DMS53 treated with DMSO at 0.1 percent for 48 hours (cell line): ENCODE measurements at regions not wholly inside any gene's neighbourhood (a gene's known extent, or its start where the extent isn't known, plus 50 kb on each side); places are given as distances from the start of the nearest gene placed in this dataset.
"Not testable (repeated sequence)": the region's sequence is repeated elsewhere in the genome, so short reads cannot be mapped to it uniquely, and the experiment has no call there.

Source experiments
- DNase-seq: peaks from one replicate; lab custom pipeline; 2025; ENCODE audit not compliant: unreplicated experiment; lab: John Stamatoyannopoulos, UW

DNA sequence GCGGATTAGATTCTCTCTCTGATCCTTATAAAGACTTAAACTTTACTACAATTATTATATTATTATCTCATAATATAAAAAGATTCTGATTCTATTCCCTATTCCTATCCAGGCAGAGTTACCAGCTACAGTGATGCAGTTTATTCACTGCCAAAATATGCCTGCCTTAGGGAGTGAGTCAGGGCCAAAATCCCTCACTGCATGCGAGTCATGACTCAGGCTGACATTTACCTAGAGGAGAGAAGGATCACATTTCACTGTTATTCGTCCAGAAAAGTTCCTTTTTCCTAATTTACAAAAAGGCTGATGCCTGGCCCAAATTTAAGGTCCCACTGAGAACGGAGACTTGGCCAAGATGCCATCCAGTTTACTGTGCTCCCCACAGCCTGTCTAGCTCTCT, 168.5 kb upstream of the LDB2 start:
- DNase-seq = no peak

DNA sequence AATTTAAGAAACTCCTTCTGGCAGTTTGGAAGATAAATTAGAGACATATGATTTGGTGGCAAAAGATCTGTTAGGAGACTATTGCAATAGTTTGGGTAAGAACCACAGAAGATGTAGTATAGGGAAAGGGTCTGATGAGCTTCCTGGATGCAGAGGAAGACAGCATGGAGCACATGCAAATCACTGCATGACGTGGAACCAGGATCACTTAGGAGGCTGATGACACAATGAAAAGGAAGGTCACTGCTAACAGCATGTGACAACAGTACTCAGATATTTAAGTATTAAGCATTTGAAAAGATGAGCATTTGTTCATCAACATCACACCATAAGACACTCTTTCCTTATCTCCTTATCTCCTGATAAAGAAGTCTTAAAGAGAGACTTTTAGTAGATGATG, 167.8 kb upstream of the LDB2 start:
- DNase-seq = no peak

DNA sequence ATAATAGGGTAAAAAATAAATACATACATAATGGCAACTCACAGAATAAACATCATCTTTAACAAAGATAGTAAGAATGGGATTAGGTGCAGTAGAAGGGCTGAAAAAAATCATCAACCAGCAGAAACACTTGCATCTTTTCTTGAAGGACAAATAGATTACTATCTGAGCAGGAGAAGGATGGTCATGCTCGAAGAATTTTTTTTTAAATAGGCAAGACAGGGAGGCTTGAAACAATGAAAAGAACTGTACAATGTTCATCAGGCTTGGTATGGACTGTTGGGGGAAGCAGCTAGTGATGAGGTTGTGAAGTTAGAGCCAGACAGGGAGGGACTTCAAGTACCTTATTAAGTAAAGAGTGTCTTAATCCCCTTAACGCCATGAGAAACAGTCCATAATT, 167.4 kb upstream of the LDB2 start:
- DNase-seq = no peak

DNA sequence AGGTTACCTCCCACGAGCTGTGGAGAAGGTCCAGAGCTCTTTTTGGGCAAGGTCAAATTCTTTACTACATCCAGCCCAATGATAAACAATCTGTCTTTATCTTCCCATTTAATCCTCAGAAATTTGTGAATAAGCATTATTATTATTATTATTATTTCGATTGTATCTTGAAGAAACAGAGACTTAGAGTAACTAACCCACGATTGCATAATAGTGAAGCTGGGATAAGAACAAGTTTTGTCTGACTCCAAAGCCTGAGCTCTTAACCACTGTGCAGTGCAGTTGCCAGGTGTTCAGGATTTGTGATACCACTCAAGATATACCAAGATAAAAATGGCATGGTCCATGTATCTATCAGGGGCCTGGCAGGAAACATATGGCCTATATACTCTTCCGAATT, 166.5 kb upstream of the LDB2 start:
- DNase-seq = no peak

DNA sequence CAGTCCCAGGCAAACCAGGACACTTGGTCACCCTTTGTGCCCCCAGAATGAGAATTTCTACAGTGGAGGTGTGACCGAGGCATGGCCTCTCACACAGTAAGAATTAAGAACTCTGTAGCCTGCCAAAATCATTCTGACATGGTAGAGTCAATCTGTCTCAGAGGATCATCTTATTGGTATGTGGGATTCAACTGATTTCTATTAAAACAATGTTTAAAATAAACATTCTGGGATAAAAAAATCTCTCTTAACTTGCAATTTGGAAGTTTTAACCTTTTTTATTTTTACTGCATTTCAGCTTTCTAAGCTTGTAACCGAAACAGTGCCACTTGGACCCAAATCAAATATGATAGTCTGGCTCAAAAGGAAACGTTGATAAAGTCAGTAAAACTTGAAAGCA, 165.4 kb upstream of the LDB2 start:
- DNase-seq = no peak

DNA sequence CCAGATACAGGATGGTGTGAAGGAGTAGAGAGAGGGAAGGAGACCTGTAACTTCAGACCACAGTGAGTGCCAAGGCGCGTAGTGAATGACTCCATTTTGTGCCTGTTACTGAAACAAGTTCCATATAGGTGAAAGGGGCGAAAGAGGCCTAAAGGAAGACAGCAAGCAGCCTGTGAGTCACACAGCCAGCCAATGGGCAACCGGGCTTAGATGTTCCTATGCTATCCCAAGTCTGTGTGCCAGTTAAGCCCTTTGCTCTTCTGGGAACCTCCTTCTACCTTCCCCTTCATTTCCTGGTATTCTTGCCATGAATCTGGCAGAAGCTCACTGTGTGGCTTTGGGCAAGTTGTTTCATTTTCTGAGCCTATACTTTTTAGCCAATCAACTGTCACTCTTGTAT, 161.8 kb upstream of the LDB2 start:
- no peak for DNase-seq

DNA sequence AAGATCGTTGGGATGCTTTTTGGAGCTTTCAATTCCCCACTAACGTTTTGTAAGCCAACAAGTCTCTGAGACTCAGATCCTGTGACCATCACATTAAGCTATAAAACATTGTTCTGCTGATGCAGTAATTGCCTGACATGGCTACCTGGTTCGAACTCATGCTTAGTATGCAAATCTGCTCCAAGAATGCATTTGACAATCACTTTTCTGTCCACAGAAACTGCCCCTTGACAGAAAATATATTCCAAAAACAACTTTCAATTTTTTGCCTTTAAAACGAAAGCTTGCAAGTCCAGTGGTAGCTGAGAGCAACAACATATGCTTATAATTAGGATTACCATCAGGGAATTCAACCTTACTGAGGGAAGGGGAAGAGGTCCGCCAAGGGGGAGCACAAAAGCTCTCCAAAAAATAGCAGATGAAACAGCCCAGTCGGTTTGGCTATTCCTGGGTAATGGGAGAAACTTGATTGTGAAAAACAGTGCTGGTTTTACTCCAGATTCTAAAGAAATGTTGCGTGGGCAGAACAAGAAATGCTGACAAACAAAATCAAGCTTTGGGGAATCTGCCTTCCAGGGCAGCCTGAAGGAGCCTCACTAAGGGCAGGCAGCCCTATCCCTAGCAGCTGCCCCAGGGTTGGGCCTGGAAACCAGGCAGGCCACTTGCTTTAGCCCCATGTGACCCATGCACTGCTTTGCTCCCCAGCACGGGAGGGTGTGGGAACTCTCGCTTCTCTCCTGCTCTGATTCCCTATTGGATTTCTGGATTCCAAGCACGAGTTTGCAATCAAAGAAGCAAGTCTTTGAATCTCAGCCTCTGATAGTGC, 160.7 kb upstream of the LDB2 start:
- DNase-seq = no peak

DNA sequence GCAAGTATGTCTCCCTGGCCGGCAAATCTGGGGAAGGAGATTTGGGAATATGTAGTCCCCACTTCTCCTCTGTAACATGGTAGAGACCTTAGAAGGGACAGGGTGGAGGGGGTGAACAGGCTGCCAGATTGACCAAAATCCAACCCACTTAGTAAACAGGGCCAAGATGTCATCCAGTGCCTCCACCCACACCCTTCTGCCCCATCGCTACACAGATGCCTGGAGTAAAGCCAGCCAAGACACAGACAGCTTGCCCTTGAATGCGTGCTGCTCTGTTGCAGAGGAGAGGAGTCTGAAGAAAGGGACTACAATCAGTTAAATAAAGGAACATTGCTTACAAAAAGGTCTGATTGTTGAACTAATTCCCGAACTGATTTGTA, 160.1 kb upstream of the LDB2 start:
- DNase-seq = no peak

DNA sequence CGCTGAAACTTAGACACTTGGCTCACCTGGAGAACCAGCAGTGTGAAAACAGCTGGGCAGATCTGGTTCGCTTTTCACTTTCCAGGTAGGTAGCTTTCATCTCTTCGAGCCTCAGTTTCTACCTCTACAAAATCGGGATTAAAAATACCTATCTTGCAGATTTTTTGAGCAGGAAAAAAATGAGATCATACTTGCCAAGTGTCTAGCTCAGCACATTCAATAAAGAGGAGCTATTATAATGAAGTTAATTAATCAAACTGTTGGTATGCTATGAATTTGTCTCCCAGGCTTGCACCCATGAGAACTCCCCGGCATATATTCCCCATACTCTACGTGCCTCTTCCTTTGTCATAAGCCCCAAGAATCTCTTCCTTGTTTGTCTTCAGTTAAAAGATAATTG, 158.6 kb upstream of the LDB2 start:
- no peak for DNase-seq

DNA sequence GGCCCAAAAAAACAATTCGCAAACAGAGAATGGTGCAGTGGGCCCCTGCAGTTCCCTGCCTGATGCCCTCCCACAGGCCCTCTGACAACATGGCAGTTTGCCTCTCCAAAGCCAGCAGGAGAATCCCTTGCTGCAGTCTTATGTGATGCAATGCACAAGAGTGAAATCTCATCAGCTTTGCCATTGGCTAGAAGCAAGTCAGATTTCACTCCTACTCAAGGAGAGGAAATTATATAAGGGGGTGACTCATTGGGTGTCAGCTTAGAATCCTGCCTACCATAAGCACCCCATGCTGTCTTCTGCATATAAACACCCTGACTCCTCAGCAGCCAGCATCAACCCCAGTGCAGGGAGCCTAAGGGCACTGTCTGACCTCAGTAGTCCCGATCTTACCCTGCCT, 157.3 kb upstream of the LDB2 start:
- DNase-seq = no peak

DNA sequence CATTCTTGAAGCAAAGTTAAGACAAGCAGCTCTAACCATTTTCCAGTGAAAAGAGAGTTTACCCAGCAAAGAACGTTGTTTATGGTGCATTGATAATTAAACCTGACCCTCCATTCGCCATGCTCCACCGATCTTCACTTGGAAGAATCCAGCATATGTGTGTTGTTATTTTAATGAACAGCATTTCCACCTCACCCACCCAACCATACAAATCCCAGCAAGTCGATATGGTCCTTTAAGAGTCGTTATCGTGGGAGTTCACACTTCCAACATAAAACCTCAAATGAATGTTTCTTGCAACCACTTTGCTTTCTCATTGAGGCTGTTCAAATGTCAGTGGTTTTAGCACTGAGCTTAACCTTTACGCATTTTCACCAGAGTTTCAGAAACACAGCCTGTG, 147.4 kb upstream of the LDB2 start:
- DNase-seq = no peak

DNA sequence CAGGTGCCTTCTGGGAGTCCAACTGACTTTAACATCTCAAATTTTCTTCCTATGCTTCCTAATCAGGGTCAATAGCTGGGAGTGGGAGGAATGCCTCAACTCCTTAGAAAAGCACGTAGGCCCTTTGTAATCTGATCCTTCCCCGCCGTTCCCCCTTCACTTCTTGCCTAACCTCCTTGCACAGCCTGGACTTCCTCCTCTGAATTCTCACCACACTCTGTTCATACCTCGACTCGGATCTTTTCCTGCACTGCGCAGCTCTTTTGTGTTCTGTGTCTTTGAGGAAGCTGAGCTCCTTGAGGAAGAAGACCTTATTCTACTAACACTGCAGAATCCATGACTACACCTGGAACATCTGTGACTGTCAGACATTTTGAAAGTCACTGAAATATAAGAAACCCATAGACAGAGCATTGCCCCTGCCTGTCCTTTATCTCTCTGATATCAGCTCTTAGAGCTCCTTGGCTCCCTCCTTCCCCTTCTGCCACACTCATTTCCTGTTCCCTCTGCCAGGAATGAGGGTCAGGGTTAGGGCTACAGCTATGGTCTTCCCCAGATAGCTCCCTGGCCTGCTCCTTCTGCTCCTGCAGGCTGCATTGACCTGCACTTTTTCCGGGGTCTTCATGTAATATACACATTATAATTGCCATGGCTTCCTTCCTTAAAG, 140.2 kb upstream of the LDB2 start:
- DNase-seq = no peak

DNA sequence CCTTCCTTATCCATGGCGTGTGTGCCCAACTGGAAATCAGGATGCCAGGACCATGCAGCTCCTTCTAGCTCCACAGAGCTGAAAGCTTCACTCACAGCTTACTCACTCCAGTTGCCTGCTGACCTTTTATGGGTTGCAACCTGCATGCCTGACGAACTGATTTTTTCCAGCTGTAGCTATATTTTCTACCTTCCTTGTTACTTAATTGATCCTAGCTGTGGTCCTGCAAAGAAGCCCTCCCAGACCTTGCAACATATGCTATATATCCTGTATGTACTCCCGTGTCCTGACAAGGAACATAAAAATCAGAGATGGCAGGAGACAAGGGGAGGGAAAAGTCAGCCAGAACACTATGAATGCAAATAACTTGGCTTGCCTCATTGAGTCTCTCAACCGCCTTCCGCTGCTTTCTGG, 135.3 kb upstream of the LDB2 start:
- DNase-seq = no peak

DNA sequence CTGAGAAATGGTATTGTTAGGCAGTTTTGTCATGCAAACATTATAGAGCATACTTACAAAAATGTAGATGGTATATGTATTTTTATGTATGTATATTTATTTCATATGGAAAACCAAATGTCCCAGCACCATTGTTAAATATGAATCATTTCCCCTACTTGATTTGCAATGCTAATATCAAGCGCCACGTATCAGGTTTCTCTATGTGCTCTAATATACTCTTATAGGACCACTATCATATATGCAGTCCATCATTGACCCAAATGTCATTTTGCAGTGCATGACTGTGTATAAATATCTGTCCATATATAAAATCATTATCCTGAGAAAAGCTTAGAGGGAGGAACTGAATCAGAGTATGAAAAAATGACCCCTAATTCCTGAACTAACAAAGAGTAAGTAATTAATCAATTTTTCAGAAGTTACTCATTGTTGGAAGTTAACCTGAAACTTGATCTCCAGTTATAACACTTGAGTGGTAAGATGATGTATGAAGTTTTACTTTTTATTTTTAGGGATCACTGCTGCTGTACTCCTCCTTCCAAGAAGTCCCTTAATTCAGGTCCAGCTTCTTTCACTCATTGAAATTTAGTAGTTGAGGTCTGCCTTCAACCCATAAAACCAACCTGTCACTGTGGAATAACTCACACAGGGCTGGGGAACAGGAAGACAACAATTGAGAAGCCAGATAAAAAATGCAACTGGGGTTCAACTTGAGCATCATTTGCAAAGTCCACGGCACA, 134.8 kb upstream of the LDB2 start:
- no peak for DNase-seq

DNA sequence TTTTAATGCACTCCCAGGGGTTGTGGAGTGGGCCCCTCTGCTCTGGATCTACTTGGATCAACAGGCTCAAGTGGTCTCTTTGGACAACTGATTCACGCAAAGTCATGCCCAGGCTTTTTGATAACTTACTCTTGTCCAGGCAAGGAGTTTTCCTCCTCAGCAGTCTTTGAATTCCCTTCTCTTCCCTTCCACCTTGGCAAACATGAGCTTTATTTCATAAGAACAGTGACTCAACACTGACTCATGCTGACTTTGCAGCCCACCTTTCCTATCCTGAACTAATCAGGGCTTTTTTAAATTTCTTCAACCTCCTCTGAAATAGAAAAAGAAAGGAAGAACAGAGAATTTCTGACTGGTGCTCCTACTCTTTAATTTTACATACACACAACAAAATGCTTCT, 132.1 kb upstream of the LDB2 start:
- no peak for DNase-seq

DNA sequence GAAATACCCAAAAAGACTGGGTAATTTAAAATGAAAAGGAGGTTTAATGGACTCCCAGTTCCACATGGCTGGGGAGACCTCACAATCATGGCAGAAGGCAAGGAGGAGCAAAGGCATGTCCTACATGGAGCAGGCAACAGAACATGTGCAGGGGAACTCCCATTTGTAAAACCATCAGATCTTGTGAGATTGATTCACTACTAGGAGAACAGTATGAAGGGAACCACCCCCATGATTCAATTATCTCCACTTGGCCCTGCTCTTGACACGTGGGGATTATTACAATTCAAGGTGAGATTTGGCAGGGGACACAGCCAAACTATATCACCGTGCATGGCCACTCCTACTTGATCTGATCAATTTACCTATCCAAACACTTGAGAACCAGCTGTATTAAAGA, 131.5 kb upstream of the LDB2 start:
- no peak for DNase-seq

DNA sequence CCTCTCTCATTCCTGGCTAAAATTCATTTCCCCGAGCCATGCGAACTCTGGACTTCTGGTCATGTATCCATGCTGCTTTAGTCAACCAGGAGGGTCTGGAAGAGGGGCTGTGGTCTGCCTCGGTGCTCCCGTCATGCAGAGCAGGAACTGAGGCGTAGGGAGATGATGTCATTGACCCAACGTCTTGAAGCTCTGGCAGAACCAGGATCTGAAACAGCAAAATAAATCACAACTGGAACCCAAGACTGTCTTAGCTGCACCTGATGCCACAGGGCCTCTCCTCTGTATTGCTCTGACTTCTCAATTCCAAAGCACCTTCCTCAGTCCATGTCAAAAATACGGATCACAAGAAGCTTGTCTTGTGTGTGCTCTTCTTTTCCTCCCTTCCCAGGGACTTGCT, 131.0 kb upstream of the LDB2 start:
- DNase-seq = no peak

DNA sequence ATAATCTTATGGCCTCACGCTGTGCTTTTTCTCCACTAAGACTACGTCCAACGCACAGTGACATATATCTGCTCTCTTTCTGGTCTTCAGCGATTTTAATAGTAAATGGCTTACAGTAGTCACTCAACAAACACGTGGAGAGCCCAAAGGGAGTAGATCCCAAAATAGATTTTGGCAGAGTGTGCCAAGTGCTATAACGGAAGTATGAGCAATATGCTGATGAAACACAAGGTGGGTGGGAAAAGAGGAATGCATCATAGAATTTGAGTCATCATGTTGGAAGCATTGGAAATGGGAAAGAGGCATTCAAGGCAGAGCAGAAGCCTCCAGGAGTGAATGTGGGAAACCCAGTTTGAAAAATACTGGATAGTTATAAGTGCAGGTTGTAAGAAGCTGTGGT, 129.1 kb upstream of the LDB2 start:
- DNase-seq = no peak

DNA sequence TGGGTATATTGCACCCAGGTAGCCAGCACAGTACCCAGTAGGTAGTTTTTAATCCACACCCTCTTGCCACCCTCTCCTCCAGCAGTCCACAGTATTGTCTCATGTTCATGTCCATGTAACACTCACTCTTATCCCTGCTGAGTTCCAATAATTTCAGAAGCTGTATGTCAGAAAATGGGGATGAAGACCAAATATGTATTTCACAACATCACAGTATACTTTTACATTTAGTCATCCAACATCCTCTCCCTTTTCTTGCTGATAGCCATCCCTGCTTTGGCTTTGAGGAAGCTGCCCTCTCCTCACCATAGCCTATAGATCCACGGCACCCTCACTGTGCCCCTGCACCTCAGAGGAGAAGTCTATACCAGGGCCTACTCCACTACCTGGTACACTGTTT, 126.0 kb upstream of the LDB2 start:
- DNase-seq = no peak

DNA sequence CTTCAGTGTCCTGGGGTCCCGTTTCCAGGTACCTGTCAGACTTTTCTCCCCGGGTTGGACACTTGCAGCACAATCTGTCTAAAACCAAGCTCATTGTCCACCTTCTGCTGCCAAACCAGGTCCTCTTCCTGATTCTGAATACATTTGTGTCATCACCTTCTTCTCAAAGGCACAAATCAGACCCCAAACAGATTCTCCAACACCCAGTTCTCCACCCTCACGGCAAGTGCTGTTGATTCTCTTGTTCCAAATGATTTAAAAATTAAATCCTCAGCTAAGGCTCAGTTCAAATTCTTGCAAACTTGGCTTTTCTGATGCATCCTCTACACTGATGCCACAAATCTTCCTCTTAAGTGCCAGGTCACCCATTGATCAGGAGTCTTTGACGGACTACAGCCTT, 122.5 kb upstream of the LDB2 start:
- no peak for DNase-seq

DNA sequence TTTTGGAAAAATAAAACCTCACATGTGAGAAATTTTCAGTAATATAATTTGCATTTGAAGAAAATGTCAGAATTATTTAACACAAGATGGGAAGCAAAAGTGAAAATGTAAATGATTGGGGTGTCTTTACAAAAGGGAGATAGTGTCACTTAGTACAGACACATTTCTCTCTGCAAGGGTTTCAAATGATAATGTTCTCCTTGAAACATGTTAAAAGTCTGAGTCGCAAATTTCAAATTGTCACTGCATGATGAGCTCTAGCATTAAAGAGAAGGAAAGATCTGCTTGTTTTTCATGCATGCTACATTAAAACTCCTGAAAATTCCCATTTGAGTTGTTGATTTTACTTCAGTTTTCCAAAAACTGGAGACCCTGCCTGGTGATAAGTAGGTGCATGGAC, 122.0 kb upstream of the LDB2 start:
- DNase-seq = no peak

DNA sequence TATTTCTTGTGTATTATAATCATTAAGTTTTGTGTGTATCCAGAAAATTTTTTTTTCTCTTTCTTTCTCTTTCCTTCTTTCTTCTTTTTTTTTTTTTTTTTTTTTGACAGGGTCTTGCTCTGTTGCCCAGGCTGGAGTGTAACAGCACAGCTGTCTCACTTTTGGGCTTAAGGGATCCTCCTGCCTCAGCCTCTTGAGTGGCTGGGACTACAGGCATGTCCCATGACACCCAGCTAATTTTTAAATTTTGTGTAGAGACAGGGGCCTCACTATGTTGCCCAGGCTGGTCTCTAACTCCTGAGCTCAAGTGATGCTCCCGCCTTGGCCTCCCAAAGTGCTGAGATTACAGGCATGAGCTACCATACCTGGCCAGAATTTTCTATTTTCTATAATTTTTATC, 120.2 kb upstream of the LDB2 start:
- DNase-seq = not testable (repeated sequence)
